ENCODE measurements at regions not wholly inside any gene's neighbourhood (a gene's known extent, or its start where the extent isn't known, plus 50 kb on each side); places are given as distances from the start of the nearest gene placed in this dataset.

- WGBS, 2 donors: 58 to 62% methylated on average over 2 of the region's 2 CpGs
- no peak overlapping the region for H3K4me3 ChIP-seq (ENCODE audit: low read depth in 1 of 2, low read length in 2 of 2)
- H3K27ac ChIP-seq (ENCODE audit: low read depth in 2 of 2, low read length in 1 of 2): no peak overlapping the region
- H3K4me1 ChIP-seq (ENCODE audit: control insufficient read depth in 2 of 2, insufficient read depth in 2 of 2, low read length in 1 of 2): no peaks in the 10 kb centered on the region
- H3K27me3 ChIP-seq (ENCODE audit: control insufficient read depth in 1 of 2, insufficient read depth in 2 of 2, low read length in 2 of 2): no peaks in the 10 kb centered on the region
- no peaks in the 10 kb centered on the region for H3K9me3 ChIP-seq (ENCODE audit: control insufficient read depth in 2 of 2, insufficient read depth in 1 of 2, low read depth in 1 of 2, low read length in 1 of 2)
- H3K36me3 ChIP-seq (ENCODE audit: control insufficient read depth in 2 of 2, insufficient read depth in 2 of 2, low read length in 1 of 2): no peaks in the 10 kb centered on the region
Observed at GRCh38 chr13:44181931-44182330, 191.7 kb upstream of the SERP2 start.

GRCh38 chr13:44184740-44185139, 188.9 kb upstream of the SERP2 start:
- WGBS, 2 donors: 37 to 45% methylated on average over 1 of the region's 1 CpG
- no peaks in the 10 kb centered on the region for H3K9me3 ChIP-seq (ENCODE audit: control insufficient read depth in 2 of 2, insufficient read depth in 1 of 2, low read depth in 1 of 2, low read length in 1 of 2)

DNA sequence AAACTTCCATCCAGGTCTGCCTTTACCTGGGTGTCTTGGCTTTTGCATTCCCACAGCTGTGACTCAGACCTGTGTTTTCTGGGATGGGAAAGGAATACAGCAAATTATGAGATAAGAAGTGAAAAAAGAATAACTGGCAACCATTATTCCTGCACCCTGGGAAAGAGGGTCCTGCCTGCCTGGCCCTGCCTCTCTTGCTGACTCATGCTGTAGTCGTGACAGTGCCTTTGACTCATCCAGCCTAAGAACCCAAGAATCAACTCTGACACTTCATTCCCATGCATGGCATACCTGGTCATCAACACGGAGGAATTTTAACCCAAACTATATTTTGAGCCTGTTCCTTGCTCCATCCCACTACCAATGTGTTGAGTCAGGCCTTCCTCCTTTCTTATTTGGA, 185.4 kb upstream of the SERP2 start:
- H3K27ac ChIP-seq (ENCODE audit: low read depth in 2 of 2, low read length in 1 of 2): no peak overlapping the region
- WGBS, 2 donors: 46 to 47% methylated on average over 2 of the region's 2 CpGs
- no peaks in the 10 kb centered on the region for H3K36me3 ChIP-seq (ENCODE audit: control insufficient read depth in 2 of 2, insufficient read depth in 2 of 2, low read length in 1 of 2)
- H3K9me3 ChIP-seq (ENCODE audit: control insufficient read depth in 2 of 2, insufficient read depth in 1 of 2, low read depth in 1 of 2, low read length in 1 of 2): no peaks in the 10 kb centered on the region
- no peaks in the 10 kb centered on the region for H3K4me1 ChIP-seq (ENCODE audit: control insufficient read depth in 2 of 2, insufficient read depth in 2 of 2, low read length in 1 of 2)
- no peak overlapping the region for H3K4me3 ChIP-seq (ENCODE audit: low read depth in 1 of 2, low read length in 2 of 2)
- H3K27me3 ChIP-seq (ENCODE audit: control insufficient read depth in 1 of 2, insufficient read depth in 2 of 2, low read length in 2 of 2): no peaks in the 10 kb centered on the region

More at GRCh38 chr13:44184740-44185139, 188.9 kb upstream of the SERP2 start:
- Histone ChIP-seq H3K27me3 (ENCODE audit: control insufficient read depth in 1 of 2, insufficient read depth in 2 of 2, low read length in 2 of 2) (no peaks in the 10 kb centered on the region), H3K36me3 (ENCODE audit: control insufficient read depth in 2 of 2, insufficient read depth in 2 of 2, low read length in 1 of 2) (no peaks in the 10 kb centered on the region), H3K4me3 (ENCODE audit: low read depth in 1 of 2, low read length in 2 of 2) (no peak overlapping the region), H3K4me1 (ENCODE audit: control insufficient read depth in 2 of 2, insufficient read depth in 2 of 2, low read length in 1 of 2) (no peaks in the 10 kb centered on the region), H3K27ac (ENCODE audit: low read depth in 2 of 2, low read length in 1 of 2) (no peak overlapping the region)

DNA sequence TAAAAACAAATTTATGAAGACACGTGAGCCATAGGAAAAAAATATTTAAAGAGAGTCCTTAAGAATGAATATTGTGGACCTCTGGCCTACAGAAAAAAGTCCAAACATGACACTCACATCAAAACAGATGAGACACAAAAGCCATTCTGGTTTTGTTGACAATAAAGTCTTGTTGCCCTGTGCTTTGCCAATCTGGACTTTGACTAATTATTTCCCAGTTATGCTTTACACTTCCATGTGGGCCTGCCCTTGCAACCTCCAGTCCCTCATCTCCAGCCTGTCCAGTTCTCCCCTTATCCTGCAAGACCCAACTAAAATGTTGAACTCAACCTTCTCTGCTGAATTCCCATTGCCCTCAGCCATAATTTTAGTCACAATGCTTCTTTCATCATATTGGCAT, 184.5 kb upstream of the SERP2 start:
- H3K4me1 ChIP-seq (ENCODE audit: control insufficient read depth in 2 of 2, insufficient read depth in 2 of 2, low read length in 1 of 2): no peaks in the 10 kb centered on the region
- H3K36me3 ChIP-seq (ENCODE audit: control insufficient read depth in 2 of 2, insufficient read depth in 2 of 2, low read length in 1 of 2): no peaks in the 10 kb centered on the region
- H3K27ac ChIP-seq (ENCODE audit: low read depth in 2 of 2, low read length in 1 of 2): no peak overlapping the region
- no peaks in the 10 kb centered on the region for H3K27me3 ChIP-seq (ENCODE audit: control insufficient read depth in 1 of 2, insufficient read depth in 2 of 2, low read length in 2 of 2)
- WGBS, 2 donors: 84 to 90% methylated on average over 1 of the region's 1 CpG
- no peak overlapping the region for H3K4me3 ChIP-seq (ENCODE audit: low read depth in 1 of 2, low read length in 2 of 2)
- H3K9me3 ChIP-seq (ENCODE audit: control insufficient read depth in 2 of 2, insufficient read depth in 1 of 2, low read depth in 1 of 2, low read length in 1 of 2): no peaks in the 10 kb centered on the region

GRCh38 chr13:44191103-44191502, 182.5 kb upstream of the SERP2 start:
- Histone ChIP-seq H3K36me3 (ENCODE audit: control insufficient read depth in 2 of 2, insufficient read depth in 2 of 2, low read length in 1 of 2) (no peaks in the 10 kb centered on the region), H3K27ac (ENCODE audit: low read depth in 2 of 2, low read length in 1 of 2) (peak overlapping the region in 1 of 2 donors; percentile 59), H3K4me3 (ENCODE audit: low read depth in 1 of 2, low read length in 2 of 2) (no peak overlapping the region)

DNA sequence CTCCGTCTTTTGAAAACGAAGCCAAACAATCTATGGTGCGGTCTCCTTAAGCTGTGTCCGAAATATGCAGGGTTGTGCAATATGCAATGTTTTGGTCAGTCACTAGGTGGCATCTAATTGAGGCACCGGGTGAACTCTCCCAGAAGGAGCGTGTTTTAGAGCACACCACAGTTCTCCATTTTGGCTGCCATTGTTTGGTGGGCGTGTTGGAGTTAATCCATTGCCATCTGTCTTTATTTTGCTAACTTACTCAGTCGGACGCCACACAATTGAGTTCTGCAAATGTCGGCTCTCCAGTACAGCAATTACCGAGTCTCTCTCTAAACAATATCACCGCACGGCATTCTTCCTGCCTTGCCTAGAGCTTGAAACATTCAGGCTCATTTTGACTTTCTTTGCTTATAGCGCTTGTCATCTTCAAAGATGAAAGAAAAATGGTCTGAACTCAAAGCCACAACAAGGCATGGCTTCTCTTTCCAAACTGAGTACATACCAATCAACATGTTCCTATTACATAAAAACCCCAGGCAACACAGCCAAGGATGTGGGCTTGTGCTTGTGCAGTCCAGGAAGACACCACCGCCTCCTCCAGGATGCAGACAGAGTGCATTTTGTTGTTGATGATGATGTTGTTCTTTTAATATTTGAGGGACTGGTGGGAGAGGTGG, 182.0 kb upstream of the SERP2 start:
- Histone ChIP-seq H3K36me3 (ENCODE audit: control insufficient read depth in 2 of 2, insufficient read depth in 2 of 2, low read length in 1 of 2) (no peaks in the 10 kb centered on the region), H3K4me3 (ENCODE audit: low read depth in 1 of 2, low read length in 2 of 2) (no peak overlapping the region), H3K4me1 (ENCODE audit: control insufficient read depth in 2 of 2, insufficient read depth in 2 of 2, low read length in 1 of 2) (no peaks in the 10 kb centered on the region), H3K27me3 (ENCODE audit: control insufficient read depth in 1 of 2, insufficient read depth in 2 of 2, low read length in 2 of 2) (no peaks in the 10 kb centered on the region), H3K27ac (ENCODE audit: low read depth in 2 of 2, low read length in 1 of 2) (no peak overlapping the region), H3K9me3 (ENCODE audit: control insufficient read depth in 2 of 2, insufficient read depth in 1 of 2, low read depth in 1 of 2, low read length in 1 of 2) (no peaks in the 10 kb centered on the region)
- WGBS, 2 donors: 43 to 49% methylated on average over 15 of the region's 15 CpGs

More at GRCh38 chr13:44191103-44191502, 182.5 kb upstream of the SERP2 start:
- no peaks in the 10 kb centered on the region for H3K27me3 ChIP-seq (ENCODE audit: control insufficient read depth in 1 of 2, insufficient read depth in 2 of 2, low read length in 2 of 2)
- H3K4me1 ChIP-seq (ENCODE audit: control insufficient read depth in 2 of 2, insufficient read depth in 2 of 2, low read length in 1 of 2): no peaks in the 10 kb centered on the region
- no peaks in the 10 kb centered on the region for H3K9me3 ChIP-seq (ENCODE audit: control insufficient read depth in 2 of 2, insufficient read depth in 1 of 2, low read depth in 1 of 2, low read length in 1 of 2)

GRCh38 chr13:44193731-44194130, 179.9 kb upstream of the SERP2 start:
- H3K4me3 ChIP-seq (ENCODE audit: low read depth in 1 of 2, low read length in 2 of 2): no peak overlapping the region
- WGBS, 2 donors: 76 to 83% methylated on average over 3 of the region's 3 CpGs
- no peaks in the 10 kb centered on the region for H3K27me3 ChIP-seq (ENCODE audit: control insufficient read depth in 1 of 2, insufficient read depth in 2 of 2, low read length in 2 of 2)
- peaks cover 4 to 5% of the 10 kb centered on the region in 2 donors for H3K4me1 ChIP-seq (ENCODE audit: control insufficient read depth in 2 of 2, insufficient read depth in 2 of 2, low read length in 1 of 2)
- no peaks in the 10 kb centered on the region for H3K36me3 ChIP-seq (ENCODE audit: control insufficient read depth in 2 of 2, insufficient read depth in 2 of 2, low read length in 1 of 2)
- no peak overlapping the region for H3K27ac ChIP-seq (ENCODE audit: low read depth in 2 of 2, low read length in 1 of 2)
- H3K9me3 ChIP-seq (ENCODE audit: control insufficient read depth in 2 of 2, insufficient read depth in 1 of 2, low read depth in 1 of 2, low read length in 1 of 2): no peaks in the 10 kb centered on the region

DNA sequence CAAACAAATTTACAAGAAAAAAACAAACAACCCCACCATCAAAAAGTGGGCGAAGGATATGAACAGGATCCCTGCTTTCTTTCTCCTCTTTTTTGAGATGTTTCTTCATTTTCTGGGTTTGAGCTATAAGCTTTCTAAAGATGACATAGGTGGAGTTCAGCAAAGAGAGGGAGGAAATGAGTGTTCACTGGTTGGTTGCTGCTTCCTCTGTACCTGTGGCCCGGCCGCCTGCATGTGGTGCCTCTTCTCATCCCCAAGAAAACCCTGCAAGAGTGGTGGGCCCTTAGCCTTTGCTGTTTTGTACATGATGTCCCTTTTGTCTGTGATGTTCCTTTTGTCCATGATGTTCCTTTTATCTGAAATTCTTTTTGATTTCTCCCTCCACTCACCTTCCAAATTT, 178.4 kb upstream of the SERP2 start:
- H3K9me3 ChIP-seq (ENCODE audit: control insufficient read depth in 2 of 2, insufficient read depth in 1 of 2, low read depth in 1 of 2, low read length in 1 of 2): no peaks in the 10 kb centered on the region
- no peak overlapping the region for H3K4me3 ChIP-seq (ENCODE audit: low read depth in 1 of 2, low read length in 2 of 2)
- no peaks in the 10 kb centered on the region for H3K27me3 ChIP-seq (ENCODE audit: control insufficient read depth in 1 of 2, insufficient read depth in 2 of 2, low read length in 2 of 2)
- H3K36me3 ChIP-seq (ENCODE audit: control insufficient read depth in 2 of 2, insufficient read depth in 2 of 2, low read length in 1 of 2): no peaks in the 10 kb centered on the region
- no peak overlapping the region for H3K27ac ChIP-seq (ENCODE audit: low read depth in 2 of 2, low read length in 1 of 2)
- peaks cover 5 to 11% of the 10 kb centered on the region in 2 donors for H3K4me1 ChIP-seq (ENCODE audit: control insufficient read depth in 2 of 2, insufficient read depth in 2 of 2, low read length in 1 of 2)
- WGBS, 2 donors: 80 to 90% methylated on average over 3 of the region's 3 CpGs

DNA sequence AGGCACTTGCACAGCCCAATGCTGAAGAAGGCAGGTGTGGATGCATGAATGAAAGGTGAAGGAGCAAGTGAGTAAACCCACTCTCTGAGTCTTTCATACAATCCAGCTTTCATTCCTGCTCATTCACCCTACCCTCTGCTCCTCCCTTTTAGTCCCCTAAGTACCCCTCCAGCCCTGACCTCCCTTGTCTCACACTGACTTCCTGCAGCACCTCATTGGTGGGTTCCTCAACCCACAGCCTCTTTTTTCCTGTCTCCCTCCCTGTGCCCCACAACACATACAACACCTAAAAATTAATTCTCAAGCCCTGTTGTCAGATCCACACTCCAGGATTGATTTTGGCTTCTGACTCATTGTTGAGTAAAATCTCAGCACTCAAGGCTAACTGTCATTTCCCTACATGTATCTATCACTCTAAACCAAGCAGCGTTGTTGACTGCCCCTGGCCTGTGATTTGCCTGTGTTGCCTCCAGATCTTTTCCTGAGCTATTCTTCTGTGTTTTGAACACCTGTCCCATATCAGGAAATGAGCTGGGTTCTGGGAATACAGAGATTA, 177.3 kb upstream of the SERP2 start:
- Histone ChIP-seq H3K4me3 (ENCODE audit: low read depth in 1 of 2, low read length in 2 of 2) (no peak overlapping the region), H3K36me3 (ENCODE audit: control insufficient read depth in 2 of 2, insufficient read depth in 2 of 2, low read length in 1 of 2) (no peaks in the 10 kb centered on the region), H3K4me1 (ENCODE audit: control insufficient read depth in 2 of 2, insufficient read depth in 2 of 2, low read length in 1 of 2) (peaks cover 5 to 11% of the 10 kb centered on the region in 2 donors), H3K9me3 (ENCODE audit: control insufficient read depth in 2 of 2, insufficient read depth in 1 of 2, low read depth in 1 of 2, low read length in 1 of 2) (no peaks in the 10 kb centered on the region), H3K27me3 (ENCODE audit: control insufficient read depth in 1 of 2, insufficient read depth in 2 of 2, low read length in 2 of 2) (no peaks in the 10 kb centered on the region), H3K27ac (ENCODE audit: low read depth in 2 of 2, low read length in 1 of 2) (no peak overlapping the region)
- 73 to 75% methylated on average over 1 of the region's 1 CpG for WGBS, 2 donors

All from esophagus (tissue), 2 donors.